ENCODE measurements at regions not wholly inside any gene's neighbourhood (a gene's known extent, or its start where the extent isn't known, plus 50 kb on each side); places are given as distances from the start of the nearest gene placed in this dataset.

DNA sequence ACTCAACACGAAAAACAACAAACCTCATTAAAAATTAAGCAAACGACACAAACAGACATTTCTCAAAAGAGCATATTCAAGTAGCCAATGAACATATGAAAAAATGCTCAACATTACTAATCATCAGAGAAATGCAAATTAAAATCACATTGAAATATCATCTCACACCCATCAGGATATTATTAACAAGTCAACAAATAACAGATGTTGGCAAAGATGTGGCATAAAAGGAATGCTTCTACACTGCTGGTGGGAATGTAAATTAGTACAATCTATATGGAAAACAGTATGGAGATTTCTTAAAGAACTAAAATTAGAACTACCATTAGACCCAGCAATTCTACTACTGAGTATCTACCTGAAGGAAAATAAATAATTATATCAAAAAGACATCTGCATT, 182.2 kb downstream of the KITLG start:
- TF ChIP-seq POLR2A (IDR thresholded peaks at IDR 0.05): no peak
- TF ChIP-seq, protein P1, sequence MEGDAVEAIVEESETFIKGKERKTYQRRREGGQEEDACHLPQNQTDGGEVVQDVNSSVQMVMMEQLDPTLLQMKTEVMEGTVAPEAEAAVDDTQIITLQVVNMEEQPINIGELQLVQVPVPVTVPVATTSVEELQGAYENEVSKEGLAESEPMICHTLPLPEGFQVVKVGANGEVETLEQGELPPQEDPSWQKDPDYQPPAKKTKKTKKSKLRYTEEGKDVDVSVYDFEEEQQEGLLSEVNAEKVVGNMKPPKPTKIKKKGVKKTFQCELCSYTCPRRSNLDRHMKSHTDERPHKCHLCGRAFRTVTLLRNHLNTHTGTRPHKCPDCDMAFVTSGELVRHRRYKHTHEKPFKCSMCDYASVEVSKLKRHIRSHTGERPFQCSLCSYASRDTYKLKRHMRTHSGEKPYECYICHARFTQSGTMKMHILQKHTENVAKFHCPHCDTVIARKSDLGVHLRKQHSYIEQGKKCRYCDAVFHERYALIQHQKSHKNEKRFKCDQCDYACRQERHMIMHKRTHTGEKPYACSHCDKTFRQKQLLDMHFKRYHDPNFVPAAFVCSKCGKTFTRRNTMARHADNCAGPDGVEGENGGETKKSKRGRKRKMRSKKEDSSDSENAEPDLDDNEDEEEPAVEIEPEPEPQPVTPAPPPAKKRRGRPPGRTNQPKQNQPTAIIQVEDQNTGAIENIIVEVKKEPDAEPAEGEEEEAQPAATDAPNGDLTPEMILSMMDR (IDR thresholded peaks at IDR 0.05): no peak
